Activated T-cell treated with anti-CD3 and anti-CD28 coated beads, Interleukin-2, amount 50 U/mL, for 24 hours (primary cell): ENCODE measurements at regions not wholly inside any gene's neighbourhood (a gene's known extent, or its start where the extent isn't known, plus 50 kb on each side); places are given as distances from the start of the nearest gene placed in this dataset.
"Not testable (repeated sequence)": the region's sequence is repeated elsewhere in the genome, so short reads cannot be mapped to it uniquely, and the experiment has no call there.

Source experiments
- DNase-seq: peaks from one replicate; pipeline ENCODE4 v3.0.0-alpha.2; 2020
- H3K27ac Mint-ChIP-seq: 2 replicates; pipeline ENCODE4 v1.8.0; 2020; ENCODE audit warnings: mild to moderate bottlenecking, mixed read lengths
- H3K27me3 Mint-ChIP-seq: 2 replicates; pipeline ENCODE4 v1.8.0; 2020; ENCODE audit warnings: mixed read lengths
- H3K36me3 Mint-ChIP-seq: 2 replicates; pipeline ENCODE4 v1.8.0; 2020; ENCODE audit warnings: low read depth, mixed read lengths
- H3K4me1 Mint-ChIP-seq: 2 replicates; pipeline ENCODE4 v1.8.0; 2020; ENCODE audit warnings: low read depth, mixed read lengths
- H3K4me3 Mint-ChIP-seq: 2 replicates; pipeline ENCODE4 v1.8.0; 2020; ENCODE audit warnings: mild to moderate bottlenecking, moderate library complexity, mixed read lengths
- H3K9me3 Mint-ChIP-seq: 2 replicates; pipeline ENCODE4 v1.8.0; 2020; ENCODE audit warnings: mixed read lengths

- Mint-ChIP-seq H3K36me3 (no peaks in the 10 kb centered on the region), H3K27me3 (peaks cover 7% of the 10 kb centered on the region), H3K4me3 (no peak overlapping the region), H3K9me3 (no peaks in the 10 kb centered on the region), H3K27ac (no peak overlapping the region), H3K4me1 (peaks cover 5% of the 10 kb centered on the region)
- DNase-seq = no peak
Measured at GRCh38 chr15:89030311-89030710, 57.9 kb upstream of the ABHD2 start.

GRCh38 chr15:89031637-89032285, 56.5 kb upstream of the ABHD2 start:
- H3K4me3 Mint-ChIP-seq, H3K9me3 Mint-ChIP-seq, H3K27ac Mint-ChIP-seq, H3K27me3 Mint-ChIP-seq, DNase-seq, H3K36me3 Mint-ChIP-seq, H3K4me1 Mint-ChIP-seq: not testable (repeated sequence)

- DNase-seq = no peak
- Mint-ChIP-seq H3K4me1 (peaks cover 5% of the 10 kb centered on the region), H3K36me3 (no peaks in the 10 kb centered on the region), H3K27me3 (peaks cover 13% of the 10 kb centered on the region), H3K27ac (no peak overlapping the region), H3K4me3 (no peak overlapping the region), H3K9me3 (no peaks in the 10 kb centered on the region)
Measured at GRCh38 chr15:89034305-89034704, 54.0 kb upstream of the ABHD2 start.

GRCh38 chr15:89035150-89035549, 53.1 kb upstream of the ABHD2 start:
- H3K4me3 Mint-ChIP-seq = no peak overlapping the region
- peaks cover 5% of the 10 kb centered on the region for H3K4me1 Mint-ChIP-seq

GRCh38 chr15:89035658-89036057, 52.6 kb upstream of the ABHD2 start:
- no peak for DNase-seq
- Mint-ChIP-seq H3K4me3 (no peak overlapping the region), H3K9me3 (peaks cover 1% of the 10 kb centered on the region), H3K4me1 (peaks cover 8% of the 10 kb centered on the region), H3K27ac (no peak overlapping the region), H3K27me3 (peaks cover 19% of the 10 kb centered on the region), H3K36me3 (no peaks in the 10 kb centered on the region)

More at GRCh38 chr15:89035150-89035549, 53.1 kb upstream of the ABHD2 start:
- Mint-ChIP-seq H3K27ac (no peak overlapping the region), H3K9me3 (peaks cover 1% of the 10 kb centered on the region), H3K27me3 (peaks cover 15% of the 10 kb centered on the region), H3K36me3 (no peaks in the 10 kb centered on the region)
- DNase-seq = no peak

GRCh38 chr15:89038146-89038545, 50.1 kb upstream of the ABHD2 start:
- peaks cover 6% of the 10 kb centered on the region for H3K4me1 Mint-ChIP-seq
- H3K27ac Mint-ChIP-seq = no peak overlapping the region
- DNase-seq = no peak
- H3K36me3 Mint-ChIP-seq = no peaks in the 10 kb centered on the region
- H3K9me3 Mint-ChIP-seq = peaks cover 1% of the 10 kb centered on the region
- H3K27me3 Mint-ChIP-seq = peaks cover 20% of the 10 kb centered on the region
- H3K4me3 Mint-ChIP-seq = no peak overlapping the region
